Keratinocyte (primary cell): ENCODE measurements at regions not wholly inside any gene's neighbourhood (a gene's known extent, or its start where the extent isn't known, plus 50 kb on each side); places are given as distances from the start of the nearest gene placed in this dataset.

Experiments
- DNase-seq: peaks from one replicate; pipeline ENCODE4 v3.0.0-alpha.2; 2011; ENCODE audit warnings: low read depth, missing footprints, low spot score
- FAIRE-seq: peaks from 2 replicates; lab custom pipeline; 2011; peaks lifted over from hg19 to GRCh38; lab: Jason Lieb, UNC
- H2AFZ ChIP-seq: 2 replicates; pipeline ENCODE4 v1.6.0; 2012; ENCODE audit warnings: low read length, control low read depth, inconsistent platforms; ENCODE audit not compliant: control insufficient read depth
- H3K27ac ChIP-seq: 2 replicates; pipeline ENCODE4 v1.5.1; 2011; ENCODE audit warnings: low read length; ENCODE audit not compliant: control insufficient read depth, insufficient read depth
- H3K27me3 ChIP-seq: 3 replicates; pipeline ENCODE4 v1.6.0; 2011; ENCODE audit warnings: low read length; ENCODE audit not compliant: control insufficient read depth, insufficient read depth; ENCODE audit errors: extremely low read depth
- H3K36me3 ChIP-seq, 2 experiments: 2 replicates in 1 of 2; 3 replicates in 1 of 2; pipeline ENCODE4 v1.5.1; 2011; ENCODE audit warnings: low read length in 2 of 2, mild to moderate bottlenecking in 1 of 2; ENCODE audit not compliant: control insufficient read depth in 2 of 2, insufficient read depth in 2 of 2; ENCODE audit errors: extremely low read depth in 1 of 2
- H3K4me1 ChIP-seq: 3 replicates; pipeline ENCODE4 v1.5.1; 2011; ENCODE audit warnings: low read length; ENCODE audit not compliant: control insufficient read depth, insufficient read depth; ENCODE audit errors: extremely low read depth
- H3K4me2 ChIP-seq: 3 replicates; pipeline ENCODE4 v1.6.0; 2011; ENCODE audit warnings: low read depth, low read length; ENCODE audit not compliant: control insufficient read depth, insufficient read depth; ENCODE audit errors: extremely low read depth
- H3K4me3 ChIP-seq, 3 experiments: fragments of 200-600 bp in 1 of 3; sonication (generic) in 1 of 3; 2 replicates in 2 of 3; 3 replicates in 1 of 3; pipeline ENCODE4 v1.5.1; 2011 to 2016; ENCODE audit warnings: low read length in 3 of 3, mild to moderate bottlenecking in 3 of 3, control low read depth in 2 of 3, inconsistent platforms in 1 of 3, low read depth in 1 of 3, mixed read lengths in 1 of 3, mixed run types in 1 of 3, moderate library complexity in 1 of 3; ENCODE audit not compliant: control insufficient read depth in 2 of 3, insufficient read depth in 2 of 3; ENCODE audit errors: extremely low read depth in 1 of 3
- H3K79me2 ChIP-seq: 2 replicates; pipeline ENCODE4 v1.6.0; 2012; ENCODE audit warnings: low read length; ENCODE audit not compliant: control insufficient read depth, insufficient read depth
- H3K9ac ChIP-seq: 3 replicates; pipeline ENCODE4 v1.6.0; 2011; ENCODE audit warnings: low read length; ENCODE audit not compliant: control insufficient read depth, insufficient read depth; ENCODE audit errors: extremely low read depth
- H3K9me1 ChIP-seq: 3 replicates; pipeline ENCODE4 v1.6.0; 2011; ENCODE audit warnings: low read length; ENCODE audit not compliant: control insufficient read depth, insufficient read depth; ENCODE audit errors: extremely low read depth
- H3K9me3 ChIP-seq: 2 replicates; pipeline ENCODE4 v1.5.1; 2012; ENCODE audit warnings: low read depth, low read length; ENCODE audit not compliant: control insufficient read depth
- H4K20me1 ChIP-seq: 3 replicates; pipeline ENCODE4 v1.6.0; 2011; ENCODE audit warnings: low read length; ENCODE audit not compliant: control insufficient read depth, insufficient read depth; ENCODE audit errors: extremely low read depth
- CTCF ChIP-seq, 3 experiments: IDR thresholded peaks in 1 of 3; conservative IDR thresholded peaks in 1 of 3; optimal IDR thresholded peaks in 1 of 3; 2 replicates in 2 of 3; 3 replicates in 1 of 3; pipeline versions ENCODE3 to v1.5.1; 2011; ENCODE audit warnings: low read length in 3 of 3, mild to moderate bottlenecking in 3 of 3, moderate library complexity in 2 of 3, control low read depth in 1 of 3, inconsistent platforms in 1 of 3; ENCODE audit not compliant: insufficient read depth in 2 of 3; ENCODE audit errors: extremely low read depth in 1 of 3
- EZH2 ChIP-seq: IDR thresholded peaks from one replicate; pipeline ENCODE4 v1.6.1; 2012; ENCODE audit warnings: inconsistent platforms, mild to moderate bottlenecking, low read length, moderate library complexity
- dilution Hi-C: fragments of 300-500 bp; cut with MboI; formaldehyde crosslinking; loops from one replicate; pipeline ENCODE4 v1.7.0; 2020; ENCODE audit warnings: low sequenced_read_pairs; ENCODE audit not compliant: extremely low pct_ligation_motif_present

GRCh38 chr14:43640718-43641267 is 866.3 kb downstream of the FSCB start:
- no peak for FAIRE-seq
- H3K4me1 ChIP-seq: no peaks in the 10 kb centered on the region

GRCh38 chr14:43625294-43625693 is 881.8 kb downstream of the FSCB start:
- FAIRE-seq (no peak), DNase-seq (no peak)

More at GRCh38 chr14:43640718-43641267, 866.3 kb downstream of the FSCB start:
- no peaks in the 10 kb centered on the region for H3K27me3 ChIP-seq
- H2AFZ ChIP-seq: no peak overlapping the region
- H3K27ac ChIP-seq: no peak overlapping the region
- TF ChIP-seq CTCF (optimal IDR thresholded peaks at IDR 0.05 in 1 of 3, IDR thresholded peaks at IDR 0.05 in 1 of 3, conservative IDR thresholded peaks at IDR 0.05 in 1 of 3; ENCODE audit: extremely low read depth in 1 of 3, insufficient read depth in 2 of 3, low read length in 3 of 3) (no peak), EZH2 (no peak)
- H4K20me1 ChIP-seq: no peaks in the 10 kb centered on the region
- no peak overlapping the region for H3K4me3 ChIP-seq
- DNase-seq: no peak
- H3K4me2 ChIP-seq: no peak overlapping the region
- H3K9me3 ChIP-seq: peaks cover 2% of the 10 kb centered on the region
- H3K36me3 ChIP-seq: no peaks in the 10 kb centered on the region
- dilution Hi-C loops: no loop called here
- H3K79me2 ChIP-seq: no peaks in the 10 kb centered on the region
- H3K9me1 ChIP-seq: no peaks in the 10 kb centered on the region
- no peak overlapping the region for H3K9ac ChIP-seq

More at GRCh38 chr14:43625294-43625693, 881.8 kb downstream of the FSCB start:
- no peak overlapping the region for H2AFZ ChIP-seq
- no peaks in the 10 kb centered on the region for H3K36me3 ChIP-seq
- H3K79me2 ChIP-seq: no peaks in the 10 kb centered on the region
- H3K4me2 ChIP-seq: no peak overlapping the region
- H3K27me3 ChIP-seq: no peaks in the 10 kb centered on the region
- H3K9me1 ChIP-seq: no peaks in the 10 kb centered on the region
- no peaks in the 10 kb centered on the region for H3K4me1 ChIP-seq
- H3K27ac ChIP-seq: no peak overlapping the region
- no peaks in the 10 kb centered on the region for H3K9me3 ChIP-seq
- no peak overlapping the region for H3K4me3 ChIP-seq
- dilution Hi-C loops: no loop called here
- no peaks in the 10 kb centered on the region for H4K20me1 ChIP-seq
- no peak overlapping the region for H3K9ac ChIP-seq
- TF ChIP-seq CTCF (optimal IDR thresholded peaks at IDR 0.05 in 1 of 3, IDR thresholded peaks at IDR 0.05 in 1 of 3, conservative IDR thresholded peaks at IDR 0.05 in 1 of 3; ENCODE audit: extremely low read depth in 1 of 3, insufficient read depth in 2 of 3, low read length in 3 of 3) (no peak), EZH2 (no peak)
